HEK293T (cell line): ENCODE measurements at regions not wholly inside any gene's neighbourhood (a gene's known extent, or its start where the extent isn't known, plus 50 kb on each side); places are given as distances from the start of the nearest gene placed in this dataset.
A peak's percentile ranks its signal among the peaks of the same experiment; 100 is the strongest.

ENCODE experiments used
- CTCF ChIA-PET: fragments of 350-600 bp; formaldehyde crosslinking; extraction: SDS; loops from one replicate; lab custom pipeline; 2021; ENCODE audit warnings: antibody characterized with exemption, inconsistent platforms; lab: Yijun Ruan, JAX
- POLR2A ChIA-PET: fragments of 350-600 bp; formaldehyde crosslinking; extraction: SDS; loops from one replicate; lab custom pipeline; 2020; ENCODE audit warnings: antibody characterized with exemption, inconsistent platforms; lab: Yijun Ruan, JAX
- DNase-seq: peaks from one replicate; pipeline ENCODE4 v3.0.0; 2012; ENCODE audit warnings: mixed read lengths; ENCODE audit errors: extremely low spot score
- ARNT ChIP-seq: fragments of 450-650 bp; IDR thresholded peaks from 2 replicates; pipeline ENCODE4 v1.6.1; 2017; ENCODE audit warnings: mild to moderate bottlenecking
- BHLHE40 ChIP-seq: fragments of 450-650 bp; IDR thresholded peaks from 2 replicates; pipeline ENCODE4 v1.6.1; 2016; ENCODE audit warnings: mild to moderate bottlenecking, moderate library complexity, borderline replicate concordance
- CTBP1 ChIP-seq: fragments of 450-650 bp; IDR thresholded peaks from 2 replicates; pipeline ENCODE4 v1.6.1; 2016; ENCODE audit warnings: borderline replicate concordance
- ELF4 ChIP-seq: fragments of 450-650 bp; IDR thresholded peaks from 2 replicates; pipeline ENCODE4 v1.6.1; 2017; ENCODE audit warnings: antibody characterized with exemption
- FOXA1 ChIP-seq: fragments of 450-650 bp; IDR thresholded peaks from 2 replicates; pipeline ENCODE4 v1.6.1; 2016; ENCODE audit warnings: mild to moderate bottlenecking
- FOXK2 ChIP-seq: fragments of 450-650 bp; IDR thresholded peaks from 2 replicates; pipeline ENCODE4 v1.6.1; 2016; ENCODE audit warnings: mild to moderate bottlenecking
- FOXM1 ChIP-seq: fragments of 450-650 bp; IDR thresholded peaks from 2 replicates; pipeline ENCODE4 v1.6.1; 2017; ENCODE audit warnings: mild to moderate bottlenecking, borderline replicate concordance
- HDGF ChIP-seq: fragments of 450-650 bp; IDR thresholded peaks from 2 replicates; pipeline ENCODE4 v1.6.1; 2017; ENCODE audit warnings: antibody characterized with exemption, borderline replicate concordance
- L3MBTL2 ChIP-seq: fragments of 450-650 bp; conservative IDR thresholded peaks from 2 replicates; pipeline ENCODE4 v1.6.1; 2016; ENCODE audit warnings: mild to moderate bottlenecking
- LEF1 ChIP-seq: fragments of 450-650 bp; IDR thresholded peaks from 2 replicates; pipeline ENCODE4 v1.6.1; 2017; ENCODE audit warnings: mild to moderate bottlenecking, borderline replicate concordance
- NFRKB ChIP-seq: fragments of 450-650 bp; IDR thresholded peaks from 2 replicates; pipeline ENCODE4 v1.6.1; 2016; ENCODE audit warnings: mild to moderate bottlenecking, moderate library complexity
- SP1 ChIP-seq: fragments of 450-650 bp; IDR thresholded peaks from 2 replicates; pipeline ENCODE4 v1.6.1; 2017
- SUZ12 ChIP-seq: fragments of 450-650 bp; IDR thresholded peaks from 2 replicates; pipeline ENCODE4 v1.6.1; 2016; ENCODE audit warnings: mild to moderate bottlenecking
- TARDBP ChIP-seq: fragments of 450-650 bp; IDR thresholded peaks from 2 replicates; pipeline ENCODE4 v1.6.1; 2016
- ZNF384 ChIP-seq: fragments of 450-650 bp; IDR thresholded peaks from 2 replicates; pipeline ENCODE4 v1.6.1; 2016
- TF ChIP-seq, protein P1 (sequence below): fragments of 450-650 bp; IDR thresholded peaks from 2 replicates; pipeline ENCODE4 v1.6.1; 2016

DNA sequence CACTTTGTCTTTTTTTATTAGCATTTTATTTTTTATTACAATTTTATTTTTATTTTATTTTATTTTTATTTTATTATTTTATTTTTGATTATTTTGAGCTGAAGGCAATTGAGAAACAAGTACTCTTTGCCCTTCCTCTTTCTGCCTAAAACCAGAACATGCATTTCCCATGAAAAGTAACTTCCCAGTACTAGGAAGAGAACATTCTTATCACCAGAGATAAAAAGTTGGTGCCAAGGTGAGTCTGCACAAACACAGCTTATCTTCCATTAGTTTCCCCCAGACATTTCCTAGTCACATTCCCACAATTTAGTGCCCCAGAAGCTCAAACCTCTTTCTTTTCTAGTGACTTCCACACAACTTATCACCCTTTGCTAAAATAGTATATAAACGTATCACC, 84.8 kb downstream of the CD24 start:
- POLR2A ChIA-PET = no interaction called here
- DNase-seq = no peak
- CTCF ChIA-PET = no interaction called here
- no peak for TF ChIP-seq HDGF
- TF ChIP-seq ARNT = no peak
- TF ChIP-seq FOXM1 = no peak
- TF ChIP-seq LEF1 = no peak

DNA sequence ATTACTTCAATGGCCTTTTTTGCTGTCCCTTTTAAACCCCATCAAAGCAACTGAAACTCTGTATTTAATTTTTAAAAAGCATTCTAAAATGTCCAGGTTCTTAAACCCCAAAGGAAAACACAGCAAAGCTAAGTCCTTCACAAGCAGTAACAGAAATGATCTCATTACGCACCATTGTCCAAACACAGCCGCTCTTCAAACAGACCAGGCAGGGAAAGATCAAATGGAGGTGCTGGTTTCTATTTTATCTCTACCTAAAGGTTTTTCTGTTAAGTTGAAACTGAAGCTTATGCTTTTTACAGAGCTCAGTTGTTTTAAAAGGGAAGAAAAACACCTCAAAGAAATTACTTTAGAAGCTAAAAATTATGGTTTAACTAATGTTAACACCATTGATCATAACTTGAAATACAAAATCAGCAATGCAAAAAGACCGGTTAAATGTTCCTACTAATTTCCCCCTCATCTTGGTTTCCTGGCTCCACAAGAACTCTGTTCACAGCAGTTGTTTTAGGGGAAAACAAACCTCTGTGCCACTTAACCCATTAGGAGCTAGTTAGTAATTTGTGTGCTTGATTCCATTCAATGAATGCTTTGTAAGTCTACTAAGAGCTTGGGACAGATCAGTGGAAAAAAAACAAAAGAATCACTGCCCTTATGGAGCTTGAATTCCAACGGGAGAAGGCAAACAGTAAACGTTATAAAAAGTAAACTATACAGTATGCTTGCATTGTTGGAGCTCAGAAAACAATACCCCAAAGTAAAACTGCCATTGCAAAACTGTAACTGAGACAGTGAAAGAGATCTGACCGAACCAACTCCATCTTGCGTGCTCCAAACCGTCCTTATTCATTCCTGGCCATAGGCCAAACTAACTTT, 87.4 kb downstream of the CD24 start:
- CTCF ChIA-PET = interaction anchor here (1.1 to 1.7 kb wide), 3 partner anchors 92 to 208 kb away, joined by 4 to 9 read pairs (median 5); no protein-coding TSS in a partner anchor
- TF ChIP-seq BHLHE40 = no peak
- no peak for TF ChIP-seq TARDBP
- TF ChIP-seq L3MBTL2 = no peak
- TF ChIP-seq FOXK2 = no peak
- TF ChIP-seq FOXM1 = no peak
- POLR2A ChIA-PET = interaction anchor here (1.7 kb wide), 1 partner anchor 85 kb away, joined by 3 read pairs; no protein-coding TSS in a partner anchor
- DNase-seq = no peak

DNA sequence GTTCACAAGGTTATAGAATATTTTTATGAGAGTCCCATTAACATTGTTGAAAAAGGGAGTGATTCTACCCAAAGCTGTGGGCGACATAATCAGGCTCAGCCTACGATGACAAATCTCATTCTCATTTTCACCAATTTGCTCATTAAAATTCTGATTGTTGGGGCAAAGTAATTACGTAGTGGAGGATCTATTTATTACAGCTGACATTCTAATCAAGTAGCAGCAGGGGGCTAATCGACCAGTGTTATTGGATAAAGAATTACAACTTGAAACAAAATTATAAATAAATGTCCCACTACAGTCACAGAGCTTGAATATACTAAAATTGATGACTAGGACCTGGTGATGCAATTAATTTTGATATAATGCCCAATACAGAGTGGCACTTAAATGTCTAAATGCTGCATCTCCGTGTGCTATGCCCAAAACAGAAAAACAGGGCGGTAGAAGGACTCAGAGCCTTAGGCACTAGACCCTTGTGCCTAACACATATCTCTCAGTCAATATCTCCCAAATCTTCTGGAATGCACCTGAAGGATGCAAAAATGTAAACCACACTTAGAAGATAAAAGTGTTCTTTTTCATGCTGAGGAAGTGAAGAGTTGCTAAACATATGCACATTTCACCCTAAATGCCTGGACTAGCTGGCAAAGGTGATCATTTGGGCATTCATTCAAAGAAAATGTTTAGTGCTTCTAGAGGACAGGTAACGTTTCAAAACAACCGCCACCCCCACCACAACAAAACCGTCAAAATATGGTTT, 88.3 kb downstream of the CD24 start:
- no peak for TF ChIP-seq BHLHE40
- no peak for TF ChIP-seq SP1
- TF ChIP-seq LEF1 = no peak
- no peak for TF ChIP-seq SUZ12
- TF ChIP-seq ZNF384 = no peak
- DNase-seq = no peak
- ChIA-PET POLR2A (interaction anchor here (1.7 kb wide), 1 partner anchor 86 kb away, joined by 3 read pairs; no protein-coding TSS in a partner anchor), CTCF (interaction anchor here (1.1 to 1.7 kb wide), 3 partner anchors 93 to 209 kb away, joined by 4 to 9 read pairs (median 5); no protein-coding TSS in a partner anchor)

DNA sequence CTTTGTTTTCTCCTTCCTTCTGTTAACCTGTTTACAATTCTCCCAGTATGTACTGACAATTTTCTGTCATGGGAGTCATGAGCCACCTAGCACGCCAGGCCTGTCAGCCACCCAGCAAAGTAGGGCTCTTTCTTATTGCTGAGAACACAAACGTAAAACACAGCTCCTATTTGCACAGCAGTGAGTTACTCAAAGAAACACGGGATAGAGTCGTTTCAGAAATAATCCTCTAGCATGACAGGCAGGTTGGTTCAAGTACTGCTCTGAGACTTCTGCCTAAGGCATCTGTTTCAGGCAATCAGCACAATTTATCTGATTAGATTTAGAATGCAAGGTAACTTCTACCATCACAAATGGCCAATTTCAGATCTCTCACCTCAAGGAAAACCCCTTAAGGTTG, 88.8 kb downstream of the CD24 start:
- ChIA-PET POLR2A (interaction anchor here (1.7 kb wide), 1 partner anchor 87 kb away, joined by 3 read pairs; no protein-coding TSS in a partner anchor), CTCF (interaction anchor here (0.7 kb wide), 1 partner anchor 35 kb away, joined by 5 read pairs; no protein-coding TSS in a partner anchor)
- DNase-seq = no peak
- TF ChIP-seq ARNT (no peak), ZNF384 (no peak), HDGF (no peak), TARDBP (no peak), BHLHE40 (no peak), SUZ12 (no peak), FOXK2 (no peak), ELF4 (no peak), FOXM1 (no peak), L3MBTL2 (no peak), NFRKB (no peak), LEF1 (no peak), FOXA1 (no peak), SP1 (no peak), CTBP1 (no peak)
- TF ChIP-seq, protein P1, sequence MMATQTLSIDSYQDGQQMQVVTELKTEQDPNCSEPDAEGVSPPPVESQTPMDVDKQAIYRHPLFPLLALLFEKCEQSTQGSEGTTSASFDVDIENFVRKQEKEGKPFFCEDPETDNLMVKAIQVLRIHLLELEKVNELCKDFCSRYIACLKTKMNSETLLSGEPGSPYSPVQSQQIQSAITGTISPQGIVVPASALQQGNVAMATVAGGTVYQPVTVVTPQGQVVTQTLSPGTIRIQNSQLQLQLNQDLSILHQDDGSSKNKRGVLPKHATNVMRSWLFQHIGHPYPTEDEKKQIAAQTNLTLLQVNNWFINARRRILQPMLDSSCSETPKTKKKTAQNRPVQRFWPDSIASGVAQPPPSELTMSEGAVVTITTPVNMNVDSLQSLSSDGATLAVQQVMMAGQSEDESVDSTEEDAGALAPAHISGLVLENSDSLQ = no peak

DNA sequence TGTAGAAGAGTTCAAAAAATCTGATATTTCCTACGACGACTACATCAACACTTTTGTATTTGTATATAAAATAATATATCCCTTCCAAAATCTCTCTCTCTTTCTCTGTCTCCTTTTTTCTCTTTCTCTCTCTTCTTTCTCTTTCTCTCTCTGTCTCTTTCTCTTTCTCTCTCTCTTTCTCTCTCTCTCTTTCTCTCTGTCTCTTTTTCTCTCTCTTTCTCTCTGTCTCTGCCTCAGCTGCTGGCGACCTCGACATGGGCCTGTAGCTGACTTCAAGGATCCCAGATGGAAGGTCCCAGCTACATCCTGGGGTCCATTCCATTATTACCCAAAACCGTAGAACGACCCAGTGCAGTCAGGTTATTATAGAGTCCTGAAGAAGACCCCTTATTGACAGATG, 90.0 kb downstream of the CD24 start:
- POLR2A ChIA-PET = no interaction called here
- DNase-seq = no peak
- CTCF ChIA-PET = no interaction called here
- TF ChIP-seq ARNT = no peak

DNA sequence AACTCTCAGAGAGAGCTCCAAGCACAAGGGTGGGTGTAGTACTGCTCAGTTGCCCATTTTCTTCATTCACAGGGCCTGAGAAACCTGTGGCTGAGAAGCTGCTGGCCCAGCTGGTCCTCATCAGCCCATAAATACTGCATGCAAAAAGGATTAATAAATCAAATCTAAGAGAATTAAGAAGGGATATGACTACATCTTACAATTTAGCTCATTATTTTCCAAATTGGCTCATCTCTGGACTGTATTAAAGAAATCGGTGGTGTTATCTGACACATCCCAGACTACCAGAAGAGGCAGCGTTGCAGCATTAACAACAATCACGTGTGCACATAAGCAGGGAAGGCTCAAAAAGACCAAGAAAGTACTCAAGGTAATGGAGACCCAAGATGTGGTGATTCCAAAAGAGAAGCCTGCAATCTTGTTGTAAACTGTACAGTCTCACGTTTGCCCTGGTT, 90.7 kb downstream of the CD24 start:
- TF ChIP-seq FOXA1 (no peak), L3MBTL2 (no peak), ELF4 (no peak), NFRKB (no peak), FOXM1 (no peak), TARDBP (no peak), HDGF (no peak), LEF1 (no peak), ARNT (no peak), CTBP1 (no peak), SP1 (no peak), ZNF384 (no peak), SUZ12 (no peak), BHLHE40 (no peak), FOXK2 (no peak)
- TF ChIP-seq, protein P1 = no peak
- POLR2A ChIA-PET = no interaction called here
- CTCF ChIA-PET = interaction anchor here (0.5 to 0.9 kb wide), 4 partner anchors 12 to 1814 kb away, joined by 3 to 4 read pairs (median 4); no protein-coding TSS in a partner anchor
- peak; percentile 25 for DNase-seq
